CD4-positive, CD25-positive, alpha-beta regulatory T cell (primary cell): ENCODE measurements at regions not wholly inside any gene's neighbourhood (a gene's known extent, or its start where the extent isn't known, plus 50 kb on each side); places are given as distances from the start of the nearest gene placed in this dataset.

Experiments used
- ATAC-seq, 2 donors: fragments of 150-1000 bp; cut with Tn5 transposase; one replicate each; pipeline ENCODE4 v1.10.0; 2021; ENCODE audit warnings: low read depth in 2 of 2, moderate number of reproducible peaks in 2 of 2, moderate library complexity in 1 of 2
- DNase-seq, 3 donors: peaks; one replicate each; pipeline versions ENCODE4 v3.0.0 to v3.0.0-alpha.2; 2012 to 2022; ENCODE audit warnings: mixed read lengths in 1 of 3
- H3K27ac ChIP-seq: one replicate; pipeline ENCODE4 v1.7.0; 2013; ENCODE audit warnings: mild to moderate bottlenecking, low read length; ENCODE audit not compliant: insufficient read depth, poor library complexity, severe bottlenecking
- H3K27me3 ChIP-seq: one replicate; pipeline ENCODE4 v1.7.0; 2013; ENCODE audit warnings: low read length; ENCODE audit not compliant: control insufficient read depth, insufficient read depth
- H3K36me3 ChIP-seq: one replicate; pipeline ENCODE4 v1.7.0; 2013; ENCODE audit warnings: mild to moderate bottlenecking, low read length, moderate library complexity; ENCODE audit not compliant: control insufficient read depth, insufficient read depth
- H3K4me1 ChIP-seq: 2 replicates; pipeline ENCODE4 v1.7.0; 2013; ENCODE audit warnings: mild to moderate bottlenecking, low read length; ENCODE audit not compliant: insufficient read depth, control insufficient read depth, poor library complexity, severe bottlenecking
- H3K4me3 ChIP-seq: one replicate; pipeline ENCODE4 v1.7.0; 2013; ENCODE audit warnings: low read depth, mild to moderate bottlenecking, low read length, moderate library complexity
- H3K9me3 ChIP-seq, 2 experiments: 1 replicate in 1 of 2; 2 replicates in 1 of 2; pipeline ENCODE4 v1.7.0; 2013; ENCODE audit warnings: low read length in 2 of 2, mild to moderate bottlenecking in 1 of 2, moderate library complexity in 1 of 2; ENCODE audit not compliant: control insufficient read depth in 2 of 2
- H3K27ac Mint-ChIP-seq, 3 donors: one replicate each; pipeline ENCODE4 v1.8.0; 2020 to 2022; ENCODE audit warnings: mild to moderate bottlenecking in 3 of 3, mixed read lengths in 3 of 3, moderate library complexity in 2 of 3
- H3K27me3 Mint-ChIP-seq: one replicate; pipeline ENCODE4 v1.8.0; 2022; ENCODE audit warnings: mild to moderate bottlenecking, mixed read lengths
- H3K36me3 Mint-ChIP-seq: one replicate; pipeline ENCODE4 v1.8.0; 2020; ENCODE audit warnings: mixed read lengths
- H3K4me1 Mint-ChIP-seq, 4 donors: one replicate each; pipeline ENCODE4 v1.8.0; 2020 to 2022; ENCODE audit warnings: mixed read lengths in 4 of 4, mild to moderate bottlenecking in 1 of 4
- H3K4me3 Mint-ChIP-seq, 4 donors: one replicate each; pipeline ENCODE4 v1.8.0; 2020 to 2022; ENCODE audit warnings: mild to moderate bottlenecking in 4 of 4, mixed read lengths in 4 of 4, moderate library complexity in 3 of 4
- H3K9me3 Mint-ChIP-seq, 7 donors: one replicate each; pipeline ENCODE4 v1.8.0; 2020 to 2022; ENCODE audit warnings: mixed read lengths in 7 of 7, mild to moderate bottlenecking in 3 of 7, moderate library complexity in 2 of 7

- no peak for ATAC-seq
These were observed 950.2 kb downstream of the BCL11B start for GRCh38 chr14:98321841-98322240.

GRCh38 chr14:98323836-98324235, 948.2 kb downstream of the BCL11B start:
- Mint-ChIP-seq H3K36me3 (no peaks in the 10 kb centered on the region), H3K27ac (peak overlapping the region; percentile 45 to 67 (median 47)), H3K27me3 (no peaks in the 10 kb centered on the region), H3K4me3 (no peak overlapping the region), H3K4me1 (peaks cover 0 to 25% (median 12%) of the 10 kb centered on the region in 4 donors), H3K9me3 (peaks cover 0 to 13% (median 0%) of the 10 kb centered on the region in 7 donors)
- H3K4me1 ChIP-seq: no peaks in the 10 kb centered on the region
- H3K9me3 ChIP-seq: peaks cover 5 to 9% of the 10 kb centered on the region in 2 experiments
- no peaks in the 10 kb centered on the region for H3K36me3 ChIP-seq
- no peaks in the 10 kb centered on the region for H3K27me3 ChIP-seq
- no peak overlapping the region for H3K27ac ChIP-seq
- H3K4me3 ChIP-seq: no peak overlapping the region
- no peak for ATAC-seq
- DNase-seq: no peak

More at GRCh38 chr14:98321841-98322240, 950.2 kb downstream of the BCL11B start:
- Mint-ChIP-seq H3K36me3 (no peaks in the 10 kb centered on the region), H3K9me3 (peaks cover 0 to 12% (median 0%) of the 10 kb centered on the region in 7 donors), H3K4me3 (no peak overlapping the region), H3K27me3 (no peaks in the 10 kb centered on the region), H3K4me1 (peaks cover 0 to 25% (median 12%) of the 10 kb centered on the region in 4 donors), H3K27ac (peak overlapping the region in 2 of 3 donors; percentile 56 to 66)
- Histone ChIP-seq H3K27ac (no peak overlapping the region), H3K9me3 (peaks cover 6 to 10% of the 10 kb centered on the region in 2 experiments), H3K4me1 (no peaks in the 10 kb centered on the region), H3K36me3 (no peaks in the 10 kb centered on the region), H3K4me3 (no peak overlapping the region), H3K27me3 (no peaks in the 10 kb centered on the region)
- DNase-seq: no peak

- H3K4me3 Mint-ChIP-seq: no peak overlapping the region
- Histone ChIP-seq H3K4me3 (no peak overlapping the region), H3K36me3 (no peaks in the 10 kb centered on the region), H3K27me3 (no peaks in the 10 kb centered on the region), H3K9me3 (no peaks in the 10 kb centered on the region), H3K4me1 (no peaks in the 10 kb centered on the region), H3K27ac (no peak overlapping the region)
- peaks cover 0 to 25% (median 12%) of the 10 kb centered on the region in 4 donors for H3K4me1 Mint-ChIP-seq
- H3K36me3 Mint-ChIP-seq: no peaks in the 10 kb centered on the region
- H3K27ac Mint-ChIP-seq: no peak overlapping the region
- peaks cover 0 to 4% (median 0%) of the 10 kb centered on the region in 7 donors for H3K9me3 Mint-ChIP-seq
- no peak for ATAC-seq
- DNase-seq: no peak
- no peaks in the 10 kb centered on the region for H3K27me3 Mint-ChIP-seq
These were observed 946.2 kb downstream of the BCL11B start for GRCh38 chr14:98325761-98326160.

GRCh38 chr14:98328496-98328895, 943.5 kb downstream of the BCL11B start:
- no peak overlapping the region for H3K27ac Mint-ChIP-seq
- H3K9me3 ChIP-seq: no peaks in the 10 kb centered on the region
- no peaks in the 10 kb centered on the region for H3K36me3 ChIP-seq
- no peak overlapping the region for H3K27ac ChIP-seq
- no peak overlapping the region for H3K4me3 Mint-ChIP-seq
- DNase-seq: no peak
- H3K4me1 Mint-ChIP-seq: peaks cover 0 to 9% (median 3%) of the 10 kb centered on the region in 4 donors
- no peaks in the 10 kb centered on the region for H3K27me3 Mint-ChIP-seq
- peaks cover 0 to 6% (median 0%) of the 10 kb centered on the region in 7 donors for H3K9me3 Mint-ChIP-seq
- no peaks in the 10 kb centered on the region for H3K27me3 ChIP-seq
- no peaks in the 10 kb centered on the region for H3K4me1 ChIP-seq
- H3K4me3 ChIP-seq: no peak overlapping the region
- no peaks in the 10 kb centered on the region for H3K36me3 Mint-ChIP-seq
- no peak for ATAC-seq

GRCh38 chr14:98334186-98334585, 937.8 kb downstream of the BCL11B start:
- Mint-ChIP-seq H3K36me3 (no peaks in the 10 kb centered on the region), H3K27me3 (no peaks in the 10 kb centered on the region), H3K27ac (no peak overlapping the region), H3K4me1 (peaks cover 0 to 4% (median 0%) of the 10 kb centered on the region in 4 donors), H3K9me3 (peaks cover 0 to 3% (median 0%) of the 10 kb centered on the region in 7 donors), H3K4me3 (no peak overlapping the region)
- no peaks in the 10 kb centered on the region for H3K4me1 ChIP-seq
- no peaks in the 10 kb centered on the region for H3K27me3 ChIP-seq
- DNase-seq (no peak), ATAC-seq (no peak)
- no peak overlapping the region for H3K4me3 ChIP-seq
- no peaks in the 10 kb centered on the region for H3K9me3 ChIP-seq
- H3K36me3 ChIP-seq: no peaks in the 10 kb centered on the region
- no peak overlapping the region for H3K27ac ChIP-seq

- Mint-ChIP-seq H3K27ac (no peak overlapping the region), H3K4me3 (no peak overlapping the region), H3K27me3 (no peaks in the 10 kb centered on the region), H3K36me3 (peaks cover 8% of the 10 kb centered on the region), H3K4me1 (peaks cover 0 to 8% (median 2%) of the 10 kb centered on the region in 4 donors), H3K9me3 (peaks cover 0 to 6% (median 2%) of the 10 kb centered on the region in 7 donors)
- no peak overlapping the region for H3K4me3 ChIP-seq
- H3K36me3 ChIP-seq: no peaks in the 10 kb centered on the region
- ATAC-seq (no peak), DNase-seq (no peak)
- H3K27ac ChIP-seq: no peak overlapping the region
- no peaks in the 10 kb centered on the region for H3K27me3 ChIP-seq
- H3K9me3 ChIP-seq: no peaks in the 10 kb centered on the region
- no peaks in the 10 kb centered on the region for H3K4me1 ChIP-seq
These were observed 930.8 kb downstream of the BCL11B start for GRCh38 chr14:98341211-98341610.

GRCh38 chr14:98345161-98345560, 926.8 kb downstream of the BCL11B start:
- DNase-seq (no peak), ATAC-seq (no peak)
- H3K36me3 Mint-ChIP-seq: peaks cover 11% of the 10 kb centered on the region
- no peaks in the 10 kb centered on the region for H3K27me3 Mint-ChIP-seq
- H3K9me3 Mint-ChIP-seq: peaks cover 0 to 4% (median 0%) of the 10 kb centered on the region in 7 donors
- no peak overlapping the region for H3K4me3 Mint-ChIP-seq
- H3K27ac ChIP-seq: no peak overlapping the region
- H3K4me3 ChIP-seq: no peak overlapping the region
- H3K4me1 ChIP-seq: no peaks in the 10 kb centered on the region
- no peaks in the 10 kb centered on the region for H3K9me3 ChIP-seq
- no peaks in the 10 kb centered on the region for H3K27me3 ChIP-seq
- no peaks in the 10 kb centered on the region for H3K36me3 ChIP-seq
- H3K27ac Mint-ChIP-seq: peak overlapping the region in 1 of 3 donors; percentile 71
- peaks cover 0 to 16% (median 5%) of the 10 kb centered on the region in 4 donors for H3K4me1 Mint-ChIP-seq

GRCh38 chr14:98347686-98348085, 924.3 kb downstream of the BCL11B start:
- Mint-ChIP-seq H3K4me1 (peaks cover 6 to 20% (median 13%) of the 10 kb centered on the region in 4 donors), H3K9me3 (peaks cover 0 to 3% (median 0%) of the 10 kb centered on the region in 7 donors), H3K36me3 (peaks cover 7% of the 10 kb centered on the region), H3K27me3 (no peaks in the 10 kb centered on the region), H3K27ac (no peak overlapping the region), H3K4me3 (no peak overlapping the region)
- Histone ChIP-seq H3K4me3 (no peak overlapping the region), H3K4me1 (no peaks in the 10 kb centered on the region), H3K36me3 (no peaks in the 10 kb centered on the region), H3K27ac (no peak overlapping the region), H3K27me3 (no peaks in the 10 kb centered on the region), H3K9me3 (no peaks in the 10 kb centered on the region)
- DNase-seq (no peak), ATAC-seq (no peak)
